ENCODE measurements at regions not wholly inside any gene's neighbourhood (a gene's known extent, or its start where the extent isn't known, plus 50 kb on each side); places are given as distances from the start of the nearest gene placed in this dataset.

GRCh38 chr11:95412074-95412473 lies 181.1 kb upstream of the SESN3 start:
- TF ChIP-seq POLR2A (IDR thresholded peaks at IDR 0.05): no peak
- TF ChIP-seq, protein P1, sequence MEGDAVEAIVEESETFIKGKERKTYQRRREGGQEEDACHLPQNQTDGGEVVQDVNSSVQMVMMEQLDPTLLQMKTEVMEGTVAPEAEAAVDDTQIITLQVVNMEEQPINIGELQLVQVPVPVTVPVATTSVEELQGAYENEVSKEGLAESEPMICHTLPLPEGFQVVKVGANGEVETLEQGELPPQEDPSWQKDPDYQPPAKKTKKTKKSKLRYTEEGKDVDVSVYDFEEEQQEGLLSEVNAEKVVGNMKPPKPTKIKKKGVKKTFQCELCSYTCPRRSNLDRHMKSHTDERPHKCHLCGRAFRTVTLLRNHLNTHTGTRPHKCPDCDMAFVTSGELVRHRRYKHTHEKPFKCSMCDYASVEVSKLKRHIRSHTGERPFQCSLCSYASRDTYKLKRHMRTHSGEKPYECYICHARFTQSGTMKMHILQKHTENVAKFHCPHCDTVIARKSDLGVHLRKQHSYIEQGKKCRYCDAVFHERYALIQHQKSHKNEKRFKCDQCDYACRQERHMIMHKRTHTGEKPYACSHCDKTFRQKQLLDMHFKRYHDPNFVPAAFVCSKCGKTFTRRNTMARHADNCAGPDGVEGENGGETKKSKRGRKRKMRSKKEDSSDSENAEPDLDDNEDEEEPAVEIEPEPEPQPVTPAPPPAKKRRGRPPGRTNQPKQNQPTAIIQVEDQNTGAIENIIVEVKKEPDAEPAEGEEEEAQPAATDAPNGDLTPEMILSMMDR (IDR thresholded peaks at IDR 0.05): no peak

Data from ovary (tissue), 3 donors.